GM19238 (cell line): ENCODE measurements at regions not wholly inside any gene's neighbourhood (a gene's known extent, or its start where the extent isn't known, plus 50 kb on each side); places are given as distances from the start of the nearest gene placed in this dataset.

ENCODE experiments used
- DNase-seq: peaks from one replicate; pipeline ENCODE4 v3.0.0; 2011; ENCODE audit warnings: low spot score; ENCODE audit not compliant: insufficient read length

DNA sequence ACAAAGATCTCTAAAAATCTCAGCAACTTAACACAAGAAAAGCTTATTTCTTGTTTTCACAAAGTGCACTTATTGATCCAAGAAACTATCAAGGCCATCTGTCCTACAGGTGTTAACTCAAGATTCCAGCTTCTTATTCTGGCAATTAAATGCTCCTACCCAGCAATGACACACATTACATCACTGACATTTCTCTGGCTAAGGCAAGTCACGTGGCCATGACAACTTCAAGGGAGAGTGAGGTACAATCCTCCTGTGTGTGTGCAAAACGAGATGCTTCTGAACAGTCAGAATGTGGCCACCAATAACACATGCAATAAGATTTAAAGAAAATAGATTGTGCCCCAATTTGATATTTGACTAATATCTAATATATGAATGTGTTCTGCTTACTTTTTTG, 169.3 kb upstream of the BTBD3 start:
- no peak for DNase-seq

- DNase-seq: no peak
These were observed 165.4 kb upstream of the BTBD3 start for GRCh38 chr20:11752336-11752735.

GRCh38 chr20:11753155-11753554, 164.5 kb upstream of the BTBD3 start:
- DNase-seq: no peak

DNA sequence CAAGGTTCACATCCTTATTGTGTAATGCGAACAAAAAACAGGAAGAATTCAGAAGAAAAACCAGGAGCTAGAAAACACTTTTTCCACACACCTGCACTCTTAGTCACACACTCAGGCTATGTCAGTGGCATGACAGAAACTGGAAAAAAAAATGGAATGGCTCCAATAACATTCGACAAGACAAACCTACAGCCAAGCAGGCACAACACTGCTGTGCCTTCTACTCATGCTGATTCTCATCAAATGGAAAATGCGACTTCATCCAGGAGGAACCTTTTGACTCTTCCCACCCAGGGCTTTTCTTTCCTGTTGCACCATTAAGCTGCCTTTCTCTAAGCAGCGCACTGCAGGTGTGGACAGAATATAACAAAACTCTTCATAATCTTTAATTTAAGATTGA, 163.2 kb upstream of the BTBD3 start:
- DNase-seq: no peak

GRCh38 chr20:11755071-11755841, 162.4 kb upstream of the BTBD3 start:
- no peak for DNase-seq

DNA sequence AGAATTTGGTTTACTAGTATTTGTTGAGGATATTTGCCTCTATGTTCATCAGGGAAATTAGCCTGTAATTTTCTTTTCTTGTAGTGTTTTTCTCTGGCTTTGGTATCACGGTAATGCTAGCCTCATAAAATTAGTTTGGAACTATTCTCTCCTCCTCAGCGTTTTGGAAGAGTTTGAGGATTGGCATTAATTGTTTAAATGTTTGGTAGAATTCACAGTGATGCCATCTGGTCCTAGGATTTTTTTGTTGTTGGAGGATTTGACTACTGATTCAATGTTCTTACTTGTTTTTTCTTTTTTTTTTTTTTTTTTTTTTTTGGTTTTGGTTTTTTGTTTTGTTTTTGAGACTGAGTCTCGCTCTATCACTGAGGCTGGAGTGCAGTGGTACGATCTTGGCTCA, 156.2 kb upstream of the BTBD3 start:
- DNase-seq: no peak

- DNase-seq: no peak
These were observed 150.7 kb upstream of the BTBD3 start for GRCh38 chr20:11766961-11767360.

- no peak for DNase-seq
These were observed 147.9 kb upstream of the BTBD3 start for GRCh38 chr20:11769825-11770224.

GRCh38 chr20:11772226-11772730, 145.4 kb upstream of the BTBD3 start:
- no peak for DNase-seq

GRCh38 chr20:11776687-11777086, 141.0 kb upstream of the BTBD3 start:
- DNase-seq: no peak

GRCh38 chr20:11777387-11778205, 140.1 kb upstream of the BTBD3 start:
- no peak for DNase-seq

DNA sequence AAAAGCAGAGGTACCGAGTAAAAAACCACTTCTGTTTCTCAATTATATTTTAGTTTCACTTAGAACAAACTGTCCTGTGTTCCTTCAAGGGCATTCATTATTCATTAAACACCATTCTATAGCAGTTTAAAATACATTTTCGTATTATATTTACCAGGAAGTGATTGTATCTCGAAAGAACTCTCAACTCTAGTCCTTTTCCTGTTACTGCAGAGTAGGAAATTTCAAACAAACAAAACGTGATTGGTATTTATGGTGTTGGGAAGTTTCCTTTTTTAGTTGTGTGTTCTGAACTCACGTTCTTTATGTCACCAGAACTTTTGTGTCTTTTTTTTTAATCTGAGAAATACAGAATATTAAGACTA, 139.5 kb upstream of the BTBD3 start:
- DNase-seq: no peak

DNA sequence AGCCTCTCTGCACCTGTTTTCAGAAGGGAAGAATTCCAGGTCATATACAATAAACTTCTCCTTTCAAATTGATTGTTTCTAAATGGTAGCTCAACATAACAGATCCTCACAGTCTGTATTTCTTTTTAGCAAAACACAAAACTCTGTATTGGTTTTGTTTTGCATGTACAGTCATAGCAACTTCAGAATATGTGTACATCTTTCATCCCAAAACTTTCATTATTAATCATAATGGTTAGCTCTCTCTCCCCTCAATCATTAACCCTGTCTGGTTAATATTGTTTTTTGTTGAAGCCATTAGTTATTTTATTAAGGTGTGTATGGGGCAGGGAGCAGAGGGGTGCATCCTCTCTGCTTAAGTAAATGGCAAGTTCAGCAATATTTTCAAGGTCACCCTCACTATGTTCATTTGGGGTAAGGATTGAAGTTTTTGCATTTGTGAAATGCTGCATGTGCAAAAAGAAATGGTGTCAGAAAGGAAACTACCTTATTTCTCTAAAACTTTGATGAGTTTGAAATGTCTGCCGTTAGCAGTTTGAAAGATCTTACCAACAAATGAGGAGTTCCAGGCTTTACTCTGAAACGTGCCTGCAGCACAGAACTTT, 136.8 kb upstream of the BTBD3 start:
- no peak for DNase-seq

DNA sequence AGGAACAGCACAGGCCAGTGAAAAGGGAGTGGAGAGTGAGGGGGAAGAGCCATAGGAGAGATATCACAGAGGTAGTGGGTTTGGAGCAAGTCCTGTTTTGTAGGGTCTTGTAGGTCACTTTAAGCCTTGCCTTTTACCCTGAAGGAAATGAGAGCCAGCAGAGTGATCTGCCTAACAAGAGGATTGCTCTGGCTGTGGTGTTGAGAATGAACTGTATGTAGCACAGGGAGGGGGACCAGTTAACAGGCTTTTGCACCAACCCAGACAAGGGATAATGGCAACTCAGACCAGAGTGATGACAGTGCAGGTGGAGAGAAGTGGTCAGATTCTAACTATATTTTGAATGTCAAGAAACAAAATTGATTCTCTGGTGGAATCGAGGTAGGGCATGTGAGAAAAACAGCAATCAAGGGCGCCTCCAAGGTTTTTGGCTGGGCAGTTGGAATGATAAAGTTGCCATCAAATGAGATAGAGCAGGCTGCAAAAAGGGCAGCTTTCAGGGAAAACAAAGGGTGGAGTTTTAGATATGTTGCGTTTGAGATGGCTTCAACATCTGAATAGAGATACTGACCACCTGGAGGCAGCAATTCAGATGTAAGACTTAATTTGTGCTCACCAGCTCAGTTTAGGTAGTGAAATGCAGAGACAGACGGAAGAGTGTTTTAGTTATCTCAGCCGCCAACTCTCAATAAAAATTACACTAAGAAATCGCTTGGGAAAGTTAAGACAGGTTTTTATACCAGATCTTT, 134.4 kb upstream of the BTBD3 start:
- no peak for DNase-seq

DNA sequence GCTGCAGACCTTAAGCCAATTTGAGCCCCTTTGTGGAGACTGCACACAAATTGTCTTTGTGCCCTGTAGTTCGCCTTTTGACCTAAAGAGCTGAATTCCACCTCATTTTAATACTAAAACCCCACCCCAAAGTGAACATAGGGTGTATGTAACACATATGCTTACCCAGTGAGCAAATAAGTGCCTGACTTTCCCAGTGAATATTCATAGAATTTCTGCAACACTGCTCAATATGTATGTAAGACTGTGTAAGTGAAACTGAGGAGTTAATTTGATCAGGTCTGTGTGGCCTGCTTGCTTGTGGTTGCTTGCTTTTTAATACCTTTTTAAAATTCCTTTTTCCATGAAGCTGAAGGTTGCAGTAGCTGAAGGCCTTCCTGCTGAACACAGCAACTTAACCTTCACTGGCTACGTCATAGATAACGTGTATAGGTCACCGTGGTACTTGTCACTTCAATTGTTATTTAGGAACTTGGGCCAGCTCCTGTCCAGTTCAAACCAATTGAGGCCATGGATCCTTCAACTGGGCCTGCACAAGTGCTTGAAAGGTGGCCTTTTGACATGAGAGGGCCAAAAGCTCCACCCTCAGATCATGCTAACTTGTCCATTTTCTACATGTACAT, 131.7 kb upstream of the BTBD3 start:
- DNase-seq: no peak

- no peak for DNase-seq
These were observed 127.6 kb upstream of the BTBD3 start for GRCh38 chr20:11790046-11790445.

DNA sequence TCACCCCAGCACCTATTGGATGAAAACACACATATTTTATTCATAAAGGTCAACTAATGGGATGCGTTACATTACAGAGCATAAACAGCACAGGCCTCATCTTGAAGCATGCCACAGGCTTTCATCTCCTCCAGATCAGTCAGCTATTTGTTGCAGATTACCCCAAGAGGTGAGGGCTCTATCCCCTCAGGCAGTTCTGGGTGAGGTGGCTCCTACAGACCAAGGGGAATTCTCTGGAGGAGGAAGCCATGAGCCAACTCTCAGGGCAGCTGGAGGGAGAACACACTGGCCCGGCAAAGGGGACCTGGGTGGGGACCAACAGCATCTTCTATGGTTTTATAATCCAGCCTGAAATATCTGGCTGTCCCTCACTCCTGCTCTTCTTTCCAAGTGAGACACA, 126.4 kb upstream of the BTBD3 start:
- no peak for DNase-seq

DNA sequence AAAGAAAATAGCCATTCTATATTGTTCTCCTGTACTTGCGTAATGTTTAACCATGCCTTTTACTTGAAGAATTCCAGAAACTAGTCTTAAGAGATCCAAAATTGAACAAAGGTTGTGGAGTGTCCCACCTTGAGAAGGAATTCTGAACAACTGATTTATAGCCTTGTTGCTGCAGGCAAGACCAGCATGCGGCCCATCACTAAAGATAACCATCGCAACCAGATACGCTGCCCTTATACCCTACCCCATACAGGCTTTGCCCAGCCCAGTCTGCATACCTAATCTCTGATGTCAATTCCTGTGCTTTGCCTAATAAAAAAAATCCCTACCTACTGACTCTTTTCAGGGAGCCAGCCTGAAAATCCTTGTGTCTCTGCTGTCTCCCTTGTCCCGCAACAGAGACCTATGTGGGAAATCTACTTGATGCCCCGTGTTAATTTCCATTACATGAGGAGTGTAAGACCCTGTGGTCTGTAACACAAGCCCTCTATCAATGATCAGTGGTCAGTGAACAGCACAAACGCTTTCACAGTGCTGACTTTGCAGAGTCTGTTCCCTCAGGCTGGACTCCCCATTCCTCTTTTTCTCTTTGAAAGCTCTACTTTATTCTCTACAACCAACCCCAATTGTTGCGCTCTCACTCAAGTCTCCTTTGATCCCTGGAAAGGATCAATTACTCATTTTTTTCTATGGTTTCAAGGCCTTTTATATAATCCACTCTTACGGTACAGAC, 125.7 kb upstream of the BTBD3 start:
- no peak for DNase-seq

GRCh38 chr20:11792568-11792953, 125.1 kb upstream of the BTBD3 start:
- no peak for DNase-seq

DNA sequence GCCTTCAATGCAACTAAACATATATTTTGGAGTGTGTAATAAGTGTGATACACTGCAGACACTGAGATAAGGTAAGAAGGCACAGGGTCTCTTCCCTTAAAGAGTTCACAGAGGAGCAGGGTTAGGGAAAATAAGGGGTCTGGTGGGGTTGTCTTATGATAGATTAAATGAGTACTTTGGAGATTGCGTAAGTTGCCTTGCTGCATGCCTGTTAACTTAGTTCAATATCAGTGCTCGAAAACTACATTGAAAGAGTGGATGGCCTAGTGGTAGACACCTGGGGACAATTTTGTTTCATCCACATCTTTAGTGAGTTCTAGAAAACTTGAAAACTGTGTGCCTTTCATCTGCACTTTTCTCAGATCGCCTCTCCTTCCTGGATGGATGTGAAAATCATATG, 123.2 kb upstream of the BTBD3 start:
- no peak for DNase-seq
